H9 (cell line): ENCODE measurements at regions not wholly inside any gene's neighbourhood (a gene's known extent, or its start where the extent isn't known, plus 50 kb on each side); places are given as distances from the start of the nearest gene placed in this dataset.

Experiments
- DNase-seq: peaks from one replicate; pipeline ENCODE4 v3.0.0-alpha.2; 2017
- H2AFZ ChIP-seq: one replicate; pipeline ENCODE4 v1.6.1; 2013; ENCODE audit warnings: mild to moderate bottlenecking, low read length, control low read depth, moderate library complexity
- H2AK5ac ChIP-seq: 2 replicates; pipeline ENCODE4 v1.6.1; 2013; ENCODE audit warnings: low read length, control low read depth, mixed read lengths; ENCODE audit not compliant: insufficient read length
- H2BK120ac ChIP-seq: one replicate; pipeline ENCODE4 v1.6.1; 2013; ENCODE audit warnings: low read depth, mild to moderate bottlenecking, low read length, control low read depth, inconsistent platforms; ENCODE audit not compliant: poor library complexity, severe bottlenecking
- H2BK12ac ChIP-seq: 2 replicates; pipeline ENCODE4 v1.6.1; 2013; ENCODE audit warnings: low read length, control low read depth, mixed read lengths, low read depth; ENCODE audit not compliant: insufficient read length
- H2BK15ac ChIP-seq: 2 replicates; pipeline ENCODE4 v1.6.1; 2013; ENCODE audit warnings: low read depth, low read length, control low read depth
- H2BK20ac ChIP-seq: one replicate; pipeline ENCODE4 v1.6.1; 2013; ENCODE audit warnings: low read depth, mild to moderate bottlenecking, low read length, control low read depth, inconsistent platforms; ENCODE audit not compliant: poor library complexity, severe bottlenecking
- H2BK5ac ChIP-seq: 2 replicates; pipeline ENCODE4 v1.6.1; 2013; ENCODE audit warnings: low read length, control low read depth, mixed read lengths; ENCODE audit not compliant: insufficient read length
- H3K14ac ChIP-seq: 2 replicates; pipeline ENCODE4 v1.6.1; 2013; ENCODE audit warnings: low read length, control low read depth; ENCODE audit not compliant: insufficient read depth
- H3K18ac ChIP-seq: 2 replicates; pipeline ENCODE4 v1.6.1; 2013; ENCODE audit warnings: low read depth, mild to moderate bottlenecking, mixed read lengths, low read length, control low read depth; ENCODE audit not compliant: insufficient read length
- H3K23ac ChIP-seq: 2 replicates; pipeline ENCODE4 v1.6.1; 2013; ENCODE audit warnings: low read length, control low read depth, mixed read lengths, low read depth; ENCODE audit not compliant: insufficient read length
- H3K23me2 ChIP-seq: 2 replicates; pipeline ENCODE4 v1.6.1; 2013; ENCODE audit warnings: low read depth, mild to moderate bottlenecking, mixed read lengths, low read length, control low read depth; ENCODE audit not compliant: insufficient read length, poor library complexity, severe bottlenecking
- H3K27ac ChIP-seq: 2 replicates; pipeline ENCODE4 v1.5.1; 2013; ENCODE audit warnings: low read length, control low read depth, mixed read lengths, low read depth; ENCODE audit not compliant: insufficient read length
- H3K27me3 ChIP-seq: 2 replicates; pipeline ENCODE4 v1.6.1; 2013; ENCODE audit warnings: low read length, control low read depth, inconsistent platforms; ENCODE audit not compliant: insufficient read depth
- H3K4ac ChIP-seq: 2 replicates; pipeline ENCODE4 v1.6.1; 2013; ENCODE audit warnings: low read depth, mild to moderate bottlenecking, control low read depth, inconsistent platforms, low read length, moderate library complexity
- H3K4me1 ChIP-seq: 2 replicates; pipeline ENCODE4 v1.6.1; 2013; ENCODE audit warnings: low read length, control low read depth, inconsistent platforms; ENCODE audit not compliant: insufficient read depth
- H3K4me2 ChIP-seq: 2 replicates; pipeline ENCODE4 v1.6.1; 2013; ENCODE audit warnings: low read length, control low read depth, mixed read lengths; ENCODE audit not compliant: insufficient read length, insufficient read depth
- H3K56ac ChIP-seq: 2 replicates; pipeline ENCODE4 v1.6.1; 2013; ENCODE audit warnings: low read depth, mild to moderate bottlenecking, mixed read lengths, low read length, control low read depth; ENCODE audit not compliant: insufficient read length
- H3K79me1 ChIP-seq: 2 replicates; pipeline ENCODE4 v1.6.1; 2013; ENCODE audit warnings: low read depth, mild to moderate bottlenecking, moderate library complexity, low read length, control low read depth, inconsistent platforms; ENCODE audit not compliant: insufficient read depth, poor library complexity, severe bottlenecking
- H3K79me2 ChIP-seq: 2 replicates; pipeline ENCODE4 v1.6.1; 2013; ENCODE audit warnings: low read length, control low read depth, inconsistent platforms; ENCODE audit not compliant: insufficient read depth
- H3K9ac ChIP-seq: 2 replicates; pipeline ENCODE4 v1.6.1; 2013; ENCODE audit warnings: low read length, control low read depth, mixed read lengths; ENCODE audit not compliant: insufficient read length; ENCODE audit errors: extremely low read depth
- H3K9me3 ChIP-seq: one replicate; pipeline ENCODE4 v1.6.1; 2013; ENCODE audit warnings: low read depth, low read length, inconsistent platforms; ENCODE audit not compliant: control insufficient read depth
- H3T11ph ChIP-seq: one replicate; pipeline ENCODE4 v1.6.1; 2013; ENCODE audit warnings: mild to moderate bottlenecking, low read length, control low read depth, inconsistent platforms
- H4K20me1 ChIP-seq: one replicate; pipeline ENCODE4 v1.6.1; 2013; ENCODE audit not compliant: control insufficient read depth, insufficient read length, insufficient read depth
- H4K5ac ChIP-seq: 2 replicates; pipeline ENCODE4 v1.6.1; 2013; ENCODE audit warnings: low read depth, mild to moderate bottlenecking, mixed read lengths, low read length, control low read depth; ENCODE audit not compliant: insufficient read length
- H4K8ac ChIP-seq: replicated peaks from 2 replicates; pipeline ENCODE4 v1.6.1; 2013; ENCODE audit warnings: low read length, control low read depth, mixed read lengths, low read depth; ENCODE audit not compliant: insufficient read length
- H4K91ac ChIP-seq: 2 replicates; pipeline ENCODE4 v1.6.1; 2013; ENCODE audit warnings: low read depth, mild to moderate bottlenecking, moderate library complexity, mixed read lengths, low read length, control low read depth; ENCODE audit not compliant: insufficient read length
- H3K27ac Mint-ChIP-seq, 3 experiments: 2 replicates in 2 of 3; 3 replicates in 1 of 3; pipeline ENCODE4 v1.8.0; 2020 to 2021; ENCODE audit warnings: mixed read lengths in 3 of 3, mild to moderate bottlenecking in 1 of 3, moderate library complexity in 1 of 3
- H3K27me3 Mint-ChIP-seq: 2 replicates; pipeline ENCODE4 v1.8.0; 2021; ENCODE audit warnings: low read depth, mild to moderate bottlenecking, moderate library complexity, mixed read lengths
- H3K36me3 Mint-ChIP-seq, 3 experiments: 2 replicates in 2 of 3; 3 replicates in 1 of 3; pipeline ENCODE4 v1.8.0; 2020 to 2021; ENCODE audit warnings: low read depth in 3 of 3, mixed read lengths in 3 of 3; ENCODE audit not compliant: insufficient read depth in 1 of 3
- H3K4me1 Mint-ChIP-seq, 2 experiments: 2 replicates each; pipeline ENCODE4 v1.8.0; 2020; ENCODE audit warnings: mixed read lengths in 2 of 2
- H3K4me3 Mint-ChIP-seq, 2 experiments: 2 replicates in 1 of 2; 3 replicates in 1 of 2; pipeline ENCODE4 v1.8.0; 2020 to 2021; ENCODE audit warnings: mild to moderate bottlenecking in 2 of 2, mixed read lengths in 2 of 2, moderate library complexity in 1 of 2
- H3K9me3 Mint-ChIP-seq, 2 experiments: 2 replicates in 1 of 2; 3 replicates in 1 of 2; pipeline ENCODE4 v1.8.0; 2020; ENCODE audit warnings: mild to moderate bottlenecking in 2 of 2, mixed read lengths in 2 of 2, moderate library complexity in 1 of 2
- CTCF ChIP-seq: fragments of 200-600 bp; sonication (generic); conservative IDR thresholded peaks from 3 replicates; pipeline ENCODE4 v1.8.0; 2021; ENCODE audit warnings: antibody characterized with exemption, mild to moderate bottlenecking
- WGBS: extraction: QIAGEN DNeasy Blood & Tissue Kit; methylation state at CpG from one replicate; pipeline ENCODE4 v1.1.7; 2013; ENCODE audit warnings: missing lambda C conversion rate, low lambda C conversion rate, mixed read lengths; ENCODE audit not compliant: insufficient read length; ENCODE audit errors: extremely low coverage; 5-methylcytosine and 5-hydroxymethylcytosine counted together

GRCh38 chr7:85456254-85456653, 269.4 kb upstream of the SEMA3D start:
- Histone ChIP-seq H2BK12ac (no peak overlapping the region), H4K8ac (no peak overlapping the region), H2BK20ac (no peak overlapping the region), H3K23ac (no peak overlapping the region), H3K4ac (no peak overlapping the region), H2BK15ac (no peak overlapping the region), H3K9ac (no peak overlapping the region), H3K4me1 (no peaks in the 10 kb centered on the region), H2AK5ac (no peak overlapping the region), H4K5ac (no peak overlapping the region), H4K20me1 (no peaks in the 10 kb centered on the region), H3K18ac (no peak overlapping the region), H3K23me2 (no peaks in the 10 kb centered on the region), H2AFZ (no peak overlapping the region), H3T11ph (no peak overlapping the region), H4K91ac (no peak overlapping the region), H3K4me2 (no peak overlapping the region), H2BK5ac (no peak overlapping the region), H3K9me3 (no peaks in the 10 kb centered on the region), H3K27me3 (no peaks in the 10 kb centered on the region), H3K79me2 (no peaks in the 10 kb centered on the region), H2BK120ac (no peak overlapping the region), H3K56ac (no peak overlapping the region), H3K79me1 (no peaks in the 10 kb centered on the region), H3K14ac (no peak overlapping the region), H3K27ac (no peak overlapping the region)
- WGBS, result no CpG with 5 or more reads among the region's 1 CpG
- 0 out of 3 replicates have a peak, but pooled peaks have one; percentile 29 for TF ChIP-seq CTCF
- Mint-ChIP-seq H3K4me3 (no peak overlapping the region), H3K4me1 (no peaks in the 10 kb centered on the region), H3K9me3 (no peaks in the 10 kb centered on the region), H3K27ac (no peak overlapping the region), H3K27me3 (no peaks in the 10 kb centered on the region), H3K36me3 (no peaks in the 10 kb centered on the region)
- no peak for DNase-seq
